Keratinocyte (primary cell): ENCODE measurements at regions not wholly inside any gene's neighbourhood (a gene's known extent, or its start where the extent isn't known, plus 50 kb on each side); places are given as distances from the start of the nearest gene placed in this dataset.

Experiments
- EZH2 ChIP-seq: IDR thresholded peaks from one replicate; pipeline ENCODE4 v1.6.1; 2012; ENCODE audit warnings: inconsistent platforms, mild to moderate bottlenecking, low read length, moderate library complexity
- TF ChIP-seq, protein P1 (sequence below), 3 experiments: IDR thresholded peaks in 1 of 3; conservative IDR thresholded peaks in 1 of 3; optimal IDR thresholded peaks in 1 of 3; 2 replicates in 2 of 3; 3 replicates in 1 of 3; pipeline versions ENCODE3 to v1.5.1; 2011; ENCODE audit warnings: low read length in 3 of 3, mild to moderate bottlenecking in 3 of 3, moderate library complexity in 2 of 3, control low read depth in 1 of 3, inconsistent platforms in 1 of 3; ENCODE audit not compliant: insufficient read depth in 2 of 3; ENCODE audit errors: extremely low read depth in 1 of 3

DNA sequence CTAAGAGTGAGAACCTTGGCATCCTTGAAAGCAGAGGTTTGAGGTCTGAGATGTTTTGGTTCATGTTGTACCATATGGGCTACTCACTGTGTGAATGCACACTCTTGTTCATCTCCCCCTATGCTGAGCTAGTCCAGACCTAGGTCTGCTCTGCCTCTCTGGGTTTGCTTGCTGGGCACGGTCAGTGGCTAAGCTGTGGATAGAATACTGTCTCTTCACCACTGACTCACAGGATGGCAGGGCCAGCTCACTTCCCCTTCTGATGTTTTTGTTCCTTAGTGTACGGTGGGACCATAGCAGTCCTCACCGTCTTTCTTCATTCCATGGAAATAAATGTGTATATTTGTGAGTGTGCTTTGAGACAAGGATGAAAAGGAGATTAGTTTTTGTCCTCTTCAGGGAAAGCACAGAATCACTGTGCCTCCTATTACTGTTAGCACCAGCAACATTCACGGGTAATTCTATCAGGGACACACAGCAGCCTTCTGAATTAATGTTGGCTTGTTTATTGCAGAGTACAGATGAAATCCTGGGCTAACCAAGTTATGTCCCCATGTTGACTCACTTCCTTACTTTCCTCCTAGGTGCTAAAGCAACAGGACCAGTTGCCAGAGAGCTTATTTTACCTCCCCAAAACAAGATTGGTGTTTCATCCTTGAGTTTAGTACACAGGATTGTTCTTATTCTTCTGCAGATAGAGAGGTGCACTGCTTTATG, 56.9 kb upstream of the IVNS1ABP start:
- TF ChIP-seq, protein P1, sequence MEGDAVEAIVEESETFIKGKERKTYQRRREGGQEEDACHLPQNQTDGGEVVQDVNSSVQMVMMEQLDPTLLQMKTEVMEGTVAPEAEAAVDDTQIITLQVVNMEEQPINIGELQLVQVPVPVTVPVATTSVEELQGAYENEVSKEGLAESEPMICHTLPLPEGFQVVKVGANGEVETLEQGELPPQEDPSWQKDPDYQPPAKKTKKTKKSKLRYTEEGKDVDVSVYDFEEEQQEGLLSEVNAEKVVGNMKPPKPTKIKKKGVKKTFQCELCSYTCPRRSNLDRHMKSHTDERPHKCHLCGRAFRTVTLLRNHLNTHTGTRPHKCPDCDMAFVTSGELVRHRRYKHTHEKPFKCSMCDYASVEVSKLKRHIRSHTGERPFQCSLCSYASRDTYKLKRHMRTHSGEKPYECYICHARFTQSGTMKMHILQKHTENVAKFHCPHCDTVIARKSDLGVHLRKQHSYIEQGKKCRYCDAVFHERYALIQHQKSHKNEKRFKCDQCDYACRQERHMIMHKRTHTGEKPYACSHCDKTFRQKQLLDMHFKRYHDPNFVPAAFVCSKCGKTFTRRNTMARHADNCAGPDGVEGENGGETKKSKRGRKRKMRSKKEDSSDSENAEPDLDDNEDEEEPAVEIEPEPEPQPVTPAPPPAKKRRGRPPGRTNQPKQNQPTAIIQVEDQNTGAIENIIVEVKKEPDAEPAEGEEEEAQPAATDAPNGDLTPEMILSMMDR (optimal IDR thresholded peaks at IDR 0.05 in 1 of 3, IDR thresholded peaks at IDR 0.05 in 1 of 3, conservative IDR thresholded peaks at IDR 0.05 in 1 of 3; ENCODE audit: extremely low read depth in 1 of 3, insufficient read depth in 2 of 3, low read length in 3 of 3): no peak
- TF ChIP-seq EZH2: no peak
